Suppressor macrophage treated with lipopolysaccharide for 1 hour (primary cell): ENCODE measurements at regions not wholly inside any gene's neighbourhood (a gene's known extent, or its start where the extent isn't known, plus 50 kb on each side); places are given as distances from the start of the nearest gene placed in this dataset.
"Not testable (repeated sequence)": the region's sequence is repeated elsewhere in the genome, so short reads cannot be mapped to it uniquely, and the experiment has no call there.

Experiments used
- DNase-seq, 3 donors: peaks; one replicate each; pipeline ENCODE4 v3.0.0-alpha.2; 2020 to 2022

GRCh38 chr1:145475962-145476361 is 50.6 kb upstream of the NBPF20 start:
- DNase-seq = not testable (repeated sequence)

- DNase-seq = peak in 2 of 3 donors; percentile 2 to 28
These were observed 50.0 kb upstream of the NBPF20 start for GRCh38 chr1:145475369-145475915.
